SIG-M5 treated with dmso at 0.1 percent for 504 hours (cell line): ENCODE measurements at regions not wholly inside any gene's neighbourhood (a gene's known extent, or its start where the extent isn't known, plus 50 kb on each side); places are given as distances from the start of the nearest gene placed in this dataset.
A peak's percentile ranks its signal among the peaks of the same experiment; 100 is the strongest.

Experiments
- DNase-seq: peaks from one replicate; lab custom pipeline; 2025; ENCODE audit not compliant: unreplicated experiment; lab: John Stamatoyannopoulos, UW

GRCh38 chr6:159487636-159488035 is 205.4 kb downstream of the SOD2 start:
- DNase-seq = no peak

- no peak for DNase-seq
Measured at GRCh38 chr6:159483259-159483658, 209.8 kb downstream of the SOD2 start.

- DNase-seq = no peak
Measured at GRCh38 chr6:159481897-159482296, 211.1 kb downstream of the SOD2 start.

GRCh38 chr6:159480471-159480870 is 212.6 kb downstream of the SOD2 start:
- no peak for DNase-seq

GRCh38 chr6:159479146-159479545 is 213.9 kb downstream of the SOD2 start:
- no peak for DNase-seq

GRCh38 chr6:159473475-159474263 is 219.4 kb downstream of the SOD2 start:
- no peak for DNase-seq

GRCh38 chr6:159470397-159470796 is 222.6 kb downstream of the SOD2 start:
- DNase-seq = no peak

- DNase-seq = no peak
Measured at GRCh38 chr6:159469443-159469842, 223.6 kb downstream of the SOD2 start.

GRCh38 chr6:159468994-159469393 is 224.0 kb downstream of the SOD2 start:
- no peak for DNase-seq

GRCh38 chr6:159467473-159468041 is 225.5 kb downstream of the SOD2 start:
- peak; percentile 34 for DNase-seq

GRCh38 chr6:159466926-159467325 is 226.1 kb downstream of the SOD2 start:
- DNase-seq = no peak

- DNase-seq = no peak
Measured at GRCh38 chr6:159464816-159465215, 228.2 kb downstream of the SOD2 start.

GRCh38 chr6:159463119-159463829 is 229.8 kb downstream of the SOD2 start:
- DNase-seq = no peak

- peak; percentile 19 for DNase-seq
Measured at GRCh38 chr6:159462431-159462830, 230.6 kb downstream of the SOD2 start.

- peak; percentile 39 for DNase-seq
Measured at GRCh38 chr6:159461998-159462397, 231.0 kb downstream of the SOD2 start.

- no peak for DNase-seq
Measured at GRCh38 chr6:159461266-159461665, 231.8 kb downstream of the SOD2 start.

GRCh38 chr6:159460476-159460875 is 232.6 kb downstream of the SOD2 start:
- no peak for DNase-seq

- DNase-seq = no peak
Measured at GRCh38 chr6:159456349-159456748, 236.7 kb downstream of the SOD2 start.

- DNase-seq = no peak
Measured at GRCh38 chr6:159455700-159456274, 237.3 kb downstream of the SOD2 start.

GRCh38 chr6:159450815-159451465 is 242.1 kb downstream of the SOD2 start:
- no peak for DNase-seq

- no peak for DNase-seq
Measured at GRCh38 chr6:159446340-159446739, 246.7 kb downstream of the SOD2 start.
